Left kidney (tissue), 1 donor: ENCODE measurements at regions not wholly inside any gene's neighbourhood (a gene's known extent, or its start where the extent isn't known, plus 50 kb on each side); places are given as distances from the start of the nearest gene placed in this dataset.

Experiments used
- DNase-seq: peaks from one replicate; pipeline ENCODE4 v3.0.0-alpha.2; 2013

DNA sequence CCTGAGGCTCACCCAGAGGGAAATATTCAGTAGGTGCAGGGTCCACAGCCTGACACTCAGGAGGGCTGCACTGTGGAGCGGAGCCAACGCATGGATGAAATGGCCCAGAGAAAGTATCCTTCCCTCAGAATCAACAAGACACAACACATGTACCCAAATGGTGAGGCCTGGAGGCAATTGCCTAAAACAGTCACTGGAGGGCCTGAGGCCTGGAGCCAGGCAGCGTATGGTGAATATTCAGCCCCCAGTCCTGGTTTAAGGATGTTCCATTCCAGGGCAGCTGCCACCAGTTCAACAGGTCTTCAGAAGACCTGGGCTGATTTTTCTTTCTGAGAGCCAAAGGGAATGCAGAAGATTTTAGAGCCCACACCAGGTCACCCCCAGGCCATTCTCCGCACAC is 264.8 kb downstream of the INSC start:
- no peak for DNase-seq

DNA sequence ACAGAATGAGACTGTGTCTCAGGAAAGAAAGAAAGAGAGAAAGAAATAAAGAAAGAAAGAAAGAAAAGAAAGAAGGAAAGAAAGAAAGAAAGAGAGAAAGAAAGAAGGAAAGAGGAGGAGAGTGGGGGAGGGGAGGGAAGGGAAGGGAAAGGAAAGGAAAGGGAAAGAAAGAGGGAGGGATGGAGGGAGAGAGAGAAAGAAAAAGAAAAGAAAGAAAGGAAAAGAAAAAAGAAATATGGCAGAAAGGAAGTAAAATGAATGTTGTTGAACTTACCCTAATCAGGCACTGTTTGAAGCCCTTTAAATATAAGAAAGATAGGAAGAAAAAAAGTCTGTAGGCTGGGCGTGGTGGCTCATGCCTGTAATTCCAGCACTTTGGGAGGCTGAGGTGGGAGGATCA is 276.1 kb downstream of the INSC start:
- DNase-seq = no peak

DNA sequence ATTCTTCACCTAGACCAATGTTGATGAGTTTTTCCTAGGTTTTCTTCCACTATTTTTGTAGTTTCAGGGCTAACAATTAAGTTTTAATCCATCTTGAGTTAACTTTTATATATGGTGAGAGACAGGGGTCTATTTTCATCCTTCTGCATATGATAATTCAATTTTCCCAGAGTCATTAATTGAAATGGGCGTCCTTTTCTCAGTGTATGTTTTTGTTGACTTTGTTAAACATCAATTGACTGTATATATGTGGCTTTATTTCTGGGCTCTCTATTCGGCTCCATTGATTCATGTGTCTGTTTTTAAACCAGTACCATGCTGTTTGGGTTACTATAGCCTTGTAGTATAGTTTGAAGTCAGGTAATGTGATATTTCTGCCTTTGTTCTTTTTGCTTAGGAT is 282.1 kb downstream of the INSC start:
- DNase-seq = no peak

DNA sequence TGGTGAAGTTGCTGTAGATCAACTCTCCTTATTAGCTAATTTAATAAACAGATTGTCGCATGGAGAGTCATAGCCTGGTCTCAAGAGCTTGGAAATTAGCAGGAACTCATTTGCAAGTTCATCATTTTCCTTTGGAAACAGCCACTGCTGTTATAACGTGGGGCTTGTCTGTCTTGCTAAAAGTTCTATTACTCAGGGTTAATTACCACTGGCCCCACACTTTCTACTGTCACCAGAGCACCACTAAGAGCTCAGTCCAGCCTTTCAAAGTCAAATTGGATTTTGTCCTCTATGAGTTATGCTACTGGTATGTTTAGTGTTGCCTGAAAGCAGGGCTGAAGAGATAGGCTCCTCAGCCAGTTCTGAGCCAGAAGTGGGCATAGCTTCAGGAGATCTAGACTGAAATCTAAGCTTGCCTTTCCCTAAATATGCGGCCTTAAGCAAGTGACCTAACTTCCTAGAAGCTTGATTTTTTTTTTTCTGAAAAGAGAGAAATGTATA is 292.2 kb downstream of the INSC start:
- DNase-seq = no peak

DNA sequence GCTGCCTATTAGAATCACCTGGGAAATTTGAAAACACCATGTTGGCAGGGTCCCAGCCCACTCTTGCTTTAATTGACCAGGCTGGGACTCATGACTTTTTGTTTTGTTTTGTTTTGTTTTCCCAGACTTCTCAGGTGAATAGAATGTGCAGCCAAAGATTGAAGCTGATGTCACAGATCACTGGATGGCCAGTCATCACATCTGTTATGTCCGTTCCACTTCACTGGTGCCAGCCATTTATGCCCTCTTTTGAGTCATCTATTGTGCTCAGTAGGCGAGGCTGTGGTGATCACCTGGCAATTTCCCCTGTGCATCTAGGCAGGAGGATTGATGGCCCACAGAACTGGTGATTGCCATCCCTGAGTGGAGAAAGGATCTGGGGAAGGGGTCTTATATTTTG is 297.3 kb downstream of the INSC start:
- no peak for DNase-seq

DNA sequence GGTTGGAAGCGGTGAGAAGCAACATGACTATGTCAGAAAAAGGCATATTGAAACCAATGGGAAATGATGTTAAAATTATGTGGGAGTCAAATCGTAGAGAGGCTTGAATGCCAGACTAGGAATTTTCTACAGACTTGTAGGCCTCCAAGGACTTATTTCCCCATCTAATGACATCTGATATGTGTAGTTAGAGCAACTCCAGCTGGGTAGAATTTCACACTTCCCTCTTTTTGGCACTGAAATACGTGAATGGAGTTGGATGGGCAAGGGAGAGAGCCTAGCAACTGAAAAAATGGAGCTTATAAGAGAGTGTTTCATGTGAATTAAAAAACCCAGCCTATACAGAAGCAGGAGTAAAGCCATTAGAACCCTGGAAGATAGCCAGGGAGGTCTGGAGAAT is 304.2 kb downstream of the INSC start:
- no peak for DNase-seq

DNA sequence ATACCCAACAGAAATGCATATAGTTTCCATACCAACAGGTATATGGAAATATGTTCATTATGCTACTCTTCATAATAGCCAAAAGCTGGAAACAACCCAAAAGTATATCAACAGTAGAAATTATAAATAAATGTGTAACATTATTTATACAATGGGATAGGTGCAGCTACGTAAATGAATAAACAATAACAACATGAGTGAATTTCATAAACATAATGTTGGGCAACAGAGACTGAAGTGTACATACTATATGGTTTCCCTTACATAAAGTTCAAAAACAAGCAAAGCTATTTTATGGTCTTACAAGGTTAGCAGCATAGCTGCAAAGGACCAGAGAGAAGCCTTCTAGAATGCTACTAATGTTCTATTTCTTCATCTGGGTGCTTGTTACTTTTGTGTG is 305.0 kb downstream of the INSC start:
- DNase-seq = no peak

DNA sequence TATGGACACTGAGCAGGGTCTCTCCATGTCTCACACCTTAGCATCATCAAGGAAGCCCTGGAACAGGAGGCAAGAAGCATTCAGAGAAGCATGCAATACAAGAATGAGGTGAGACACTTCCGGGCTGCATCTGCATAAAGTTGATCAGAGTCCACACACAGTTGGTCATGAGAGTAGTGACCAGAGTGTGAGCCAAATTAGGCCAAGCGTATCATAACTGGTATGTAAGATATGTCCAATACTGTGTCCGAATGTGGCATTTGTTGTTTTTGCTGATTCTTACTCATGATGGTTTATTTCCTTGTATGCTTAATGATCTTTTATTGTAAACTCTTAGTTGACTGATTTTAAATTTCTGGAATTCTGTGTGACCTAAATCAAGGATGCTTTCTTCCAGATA is 315.7 kb downstream of the INSC start:
- no peak for DNase-seq

DNA sequence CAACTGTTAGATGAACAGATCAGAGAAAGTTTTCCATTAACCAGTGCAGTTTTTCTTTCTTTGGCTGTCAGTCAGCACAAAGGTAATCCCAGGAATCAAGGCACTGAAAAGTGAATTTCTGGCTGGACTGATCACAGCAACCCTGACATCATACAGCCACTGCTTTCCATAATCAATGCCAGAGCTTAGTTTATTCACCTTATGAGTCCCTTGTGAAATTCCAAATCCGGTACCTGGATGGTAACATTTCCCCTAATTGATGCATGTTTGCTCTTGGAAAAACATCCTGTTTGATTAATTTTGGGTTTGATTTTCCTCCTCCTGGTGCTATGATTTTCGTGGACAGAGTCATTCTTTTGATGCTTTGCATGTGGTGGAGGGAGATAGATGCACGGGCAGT is 319.8 kb downstream of the INSC start:
- no peak for DNase-seq

DNA sequence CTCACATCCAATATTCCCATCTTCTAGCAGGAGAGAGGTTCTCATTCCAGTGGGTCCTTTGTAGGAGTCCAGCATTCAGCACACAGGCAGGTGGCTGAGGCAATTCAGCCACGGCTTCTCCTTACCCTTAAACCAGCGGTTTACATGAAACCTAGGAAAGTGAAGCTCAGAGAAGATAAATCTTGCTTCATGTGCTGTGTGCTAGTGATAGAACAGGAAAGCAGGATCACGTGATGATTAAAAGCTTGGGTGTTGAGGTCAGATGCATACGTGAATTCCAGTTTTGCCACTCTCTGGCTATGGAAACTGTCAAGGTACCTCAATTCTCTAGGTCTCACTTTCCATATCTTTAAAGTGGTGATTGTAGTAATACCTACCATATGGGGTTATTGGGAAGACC is 331.6 kb downstream of the INSC start:
- no peak for DNase-seq

DNA sequence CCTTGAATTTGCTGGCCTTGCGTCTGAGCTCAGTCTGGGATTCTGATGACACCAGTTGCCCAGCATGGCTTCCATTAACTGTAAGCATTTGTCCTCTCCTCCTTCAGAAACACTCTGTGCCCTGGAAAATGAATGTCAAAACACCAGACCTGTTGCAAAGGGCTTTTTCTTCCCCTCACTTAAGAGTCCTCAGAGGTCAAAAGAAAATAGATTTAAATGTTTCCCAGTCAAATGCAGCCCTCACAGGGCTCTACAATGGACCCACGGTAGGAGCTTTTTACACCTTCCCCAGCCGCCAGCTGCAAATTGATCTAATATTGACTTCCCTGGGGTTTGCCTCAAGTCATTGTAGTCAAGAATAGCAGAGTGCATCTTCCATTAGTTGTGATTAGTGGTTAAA is 332.2 kb downstream of the INSC start:
- no peak for DNase-seq

DNA sequence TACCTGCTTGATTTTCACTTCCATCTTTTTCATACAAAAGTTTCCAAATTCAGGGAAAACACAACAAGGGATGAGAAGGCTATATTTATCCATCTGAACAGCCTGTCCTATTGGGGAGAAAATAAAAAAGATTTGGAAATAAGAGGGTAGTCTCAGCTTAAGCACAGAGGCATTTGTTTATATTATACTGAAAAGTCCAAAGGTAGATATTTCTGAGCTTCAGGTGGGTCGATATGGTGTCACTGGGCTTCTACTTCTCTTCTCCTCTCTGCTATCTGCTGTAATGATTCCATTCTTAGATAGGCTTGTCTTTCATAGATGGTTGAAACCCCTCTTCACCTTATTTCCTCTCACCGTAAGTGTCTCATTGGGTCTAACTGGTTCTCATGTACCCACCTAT is 337.0 kb downstream of the INSC start:
- DNase-seq = no peak

DNA sequence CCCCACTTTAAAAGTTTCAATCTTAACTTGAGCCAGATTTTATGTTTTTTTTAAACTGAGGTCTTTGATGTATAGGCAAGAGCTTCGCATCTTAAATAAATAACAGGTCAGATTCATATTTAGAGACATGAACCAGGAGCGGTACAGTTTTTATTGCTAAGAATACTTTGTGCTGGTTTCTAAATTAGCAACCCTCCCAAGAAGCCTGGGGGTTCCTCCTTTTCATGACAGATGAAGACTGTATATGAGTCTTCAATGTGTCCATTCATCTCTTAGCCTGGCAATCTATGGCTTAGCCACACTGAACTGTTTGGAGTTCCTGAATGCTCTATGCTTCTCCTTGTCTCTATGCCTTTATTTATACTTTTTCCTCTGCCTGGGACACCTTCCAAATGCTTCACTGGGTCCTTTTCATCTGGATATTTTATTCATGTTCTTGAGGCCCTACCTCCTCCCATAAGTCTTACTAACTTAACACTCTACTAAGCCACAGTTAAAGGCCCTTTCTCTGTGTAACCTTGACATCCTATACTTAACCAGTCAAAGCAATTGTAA is 338.6 kb downstream of the INSC start:
- DNase-seq = no peak

DNA sequence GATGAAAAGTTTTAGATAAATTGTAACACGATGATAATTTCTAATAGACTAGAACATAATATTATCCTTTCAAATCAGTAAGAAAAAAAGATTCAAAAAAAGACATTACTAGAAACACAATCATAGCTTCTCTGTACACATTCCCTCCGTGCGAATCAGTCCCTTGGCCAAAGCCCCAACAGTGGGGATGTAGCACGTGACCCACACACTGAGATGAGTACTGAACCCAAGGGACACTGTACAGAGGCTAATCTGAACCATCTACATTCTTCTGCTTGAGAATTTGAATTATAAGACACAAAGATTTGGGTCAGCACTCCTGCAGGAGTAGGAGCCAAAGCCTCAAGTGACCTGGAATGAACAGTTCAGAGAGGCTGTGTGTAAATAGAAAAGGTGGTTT is 353.7 kb downstream of the INSC start:
- DNase-seq = no peak

DNA sequence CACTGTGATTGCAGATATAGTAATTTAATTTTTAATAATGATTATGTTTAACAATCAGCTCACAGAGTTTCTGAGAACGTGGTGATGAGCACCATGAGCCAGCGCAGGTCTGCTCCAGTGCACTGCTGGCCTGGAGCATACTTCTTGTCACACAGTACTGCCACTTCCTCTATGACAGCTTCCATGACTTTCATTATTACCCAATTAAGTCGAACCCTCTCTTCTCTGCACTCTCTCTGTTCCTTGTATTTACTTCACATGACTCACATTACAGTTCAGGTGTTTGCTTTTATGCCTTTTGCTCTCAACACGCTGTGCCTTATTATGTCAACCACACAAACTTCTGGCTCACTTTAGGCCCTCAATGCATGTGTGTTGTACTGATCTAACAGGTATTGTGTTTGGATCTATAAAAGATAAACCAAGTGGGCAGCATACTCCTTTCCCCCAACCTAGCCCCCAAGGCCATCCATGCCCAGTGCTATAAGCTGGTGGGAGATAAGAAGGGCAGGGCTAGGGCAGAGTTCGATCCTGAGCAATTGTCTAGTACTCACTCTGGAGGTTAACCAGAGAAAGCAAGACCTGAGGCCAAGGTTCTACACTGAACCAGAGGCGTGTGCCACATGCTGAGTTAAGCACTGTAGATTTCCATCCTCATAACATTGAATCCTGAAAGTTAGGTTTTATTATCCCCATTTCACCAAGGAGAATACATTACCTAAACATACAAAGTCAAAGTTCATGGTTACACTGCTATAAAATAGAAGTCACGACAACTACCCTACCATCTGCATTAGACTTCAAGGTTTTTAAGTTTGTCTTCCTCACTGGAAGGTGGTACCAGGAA is 356.5 kb downstream of the INSC start:
- DNase-seq = no peak

DNA sequence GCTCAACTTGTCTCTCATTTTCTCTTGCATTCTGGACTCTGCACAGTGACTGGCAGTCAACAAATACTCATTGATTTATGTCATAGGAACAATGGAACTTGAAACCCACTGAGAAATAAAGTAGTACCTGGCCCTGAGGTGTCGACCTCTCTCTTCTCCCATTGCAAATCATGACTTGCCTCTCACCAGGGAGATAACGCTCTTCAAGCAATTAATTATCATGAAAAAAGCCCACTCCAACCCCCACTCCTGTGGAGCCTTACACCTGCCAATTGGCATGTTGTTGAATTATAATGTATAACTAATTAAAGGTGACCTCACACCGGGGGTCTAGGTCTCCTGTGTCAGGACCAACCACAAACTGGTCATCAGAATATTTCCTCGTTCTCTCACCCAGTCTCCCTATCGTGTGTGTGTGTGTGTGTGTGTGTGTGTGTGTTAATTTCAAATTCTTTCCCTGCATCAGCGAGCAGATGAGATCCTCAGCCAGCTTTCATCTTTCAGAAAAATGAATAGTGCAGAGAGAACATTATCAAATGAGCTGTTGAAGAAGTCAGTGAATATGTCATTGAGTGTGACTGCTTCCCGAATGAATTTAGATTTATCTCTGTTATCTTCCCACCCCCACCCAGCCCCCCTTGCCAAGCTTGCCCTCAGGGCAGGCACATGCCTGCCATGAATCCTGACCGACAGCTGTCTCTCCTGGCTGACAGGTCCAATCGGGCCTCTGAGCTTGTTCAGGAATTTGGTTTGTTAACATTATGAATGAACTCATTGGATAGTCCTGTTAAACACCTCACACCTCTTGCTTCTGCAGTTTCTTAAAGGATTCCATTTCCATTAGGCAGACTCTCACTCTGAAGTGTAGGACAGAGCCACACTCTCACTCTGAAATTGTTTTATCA is 357.4 kb downstream of the INSC start:
- DNase-seq = no peak

DNA sequence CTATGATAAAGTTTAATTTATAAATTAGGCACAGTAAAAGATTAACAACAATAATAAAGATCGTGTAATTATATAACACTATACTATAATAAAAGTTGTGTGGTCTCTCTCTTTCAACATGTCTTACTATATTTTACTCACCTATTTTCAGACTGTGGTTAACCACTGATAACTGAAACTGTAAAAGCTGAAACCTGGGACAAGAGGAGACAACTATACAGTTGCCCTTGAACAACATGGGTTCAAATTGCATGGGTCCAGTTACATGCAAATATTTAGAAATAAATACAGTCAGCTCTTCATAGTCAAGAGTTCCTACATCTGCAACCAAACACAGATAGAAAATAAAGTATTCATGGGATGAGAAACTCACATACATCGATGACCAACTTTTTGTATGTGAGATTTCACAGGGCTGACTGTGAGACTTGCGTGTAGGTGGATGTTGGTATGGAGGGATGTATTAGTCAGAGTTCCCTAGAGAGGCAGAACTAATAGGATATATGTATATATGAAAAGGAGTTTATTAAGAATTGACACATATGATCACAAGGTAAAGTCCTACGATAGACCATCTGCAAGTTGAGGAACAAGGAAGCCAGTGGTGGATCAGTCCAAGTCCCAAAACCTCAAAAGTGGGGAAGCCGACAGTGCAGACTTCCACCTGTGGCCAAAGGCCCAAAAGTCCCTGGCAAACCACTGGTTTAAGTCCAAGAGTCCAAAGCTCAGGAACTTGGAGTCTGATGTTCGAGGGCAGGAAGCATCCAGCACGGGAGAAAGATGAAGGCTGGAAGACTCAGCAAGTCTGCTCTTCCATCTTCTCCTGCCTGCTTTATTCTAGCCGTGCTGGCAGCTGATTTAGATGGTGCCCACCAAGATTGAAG is 359.5 kb downstream of the INSC start:
- no peak for DNase-seq

DNA sequence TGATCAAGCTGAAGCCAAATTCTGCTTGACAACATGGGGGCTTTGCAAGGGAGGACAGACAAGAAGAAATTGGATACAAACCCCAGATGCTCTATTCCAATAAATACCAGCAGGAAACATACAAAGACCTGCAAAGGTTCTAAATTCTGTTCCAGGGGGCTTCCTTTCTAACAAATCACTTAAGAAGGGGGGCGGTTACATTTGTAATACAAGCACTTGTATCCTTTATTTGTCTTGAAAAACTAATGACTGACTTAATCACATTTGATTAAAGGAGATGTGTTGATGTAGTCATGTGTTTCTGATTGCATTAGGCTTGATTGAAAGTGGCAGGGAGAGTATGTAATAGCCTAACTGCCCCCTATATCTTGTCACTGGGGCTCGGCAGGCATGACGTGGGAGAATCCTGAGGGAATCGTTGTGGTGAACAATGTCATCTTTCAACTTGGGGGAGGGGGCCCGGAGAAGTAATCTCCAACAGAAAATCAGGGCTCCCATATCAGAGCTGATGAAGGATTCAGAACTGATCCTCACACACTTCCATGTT is 361.7 kb downstream of the INSC start:
- no peak for DNase-seq

DNA sequence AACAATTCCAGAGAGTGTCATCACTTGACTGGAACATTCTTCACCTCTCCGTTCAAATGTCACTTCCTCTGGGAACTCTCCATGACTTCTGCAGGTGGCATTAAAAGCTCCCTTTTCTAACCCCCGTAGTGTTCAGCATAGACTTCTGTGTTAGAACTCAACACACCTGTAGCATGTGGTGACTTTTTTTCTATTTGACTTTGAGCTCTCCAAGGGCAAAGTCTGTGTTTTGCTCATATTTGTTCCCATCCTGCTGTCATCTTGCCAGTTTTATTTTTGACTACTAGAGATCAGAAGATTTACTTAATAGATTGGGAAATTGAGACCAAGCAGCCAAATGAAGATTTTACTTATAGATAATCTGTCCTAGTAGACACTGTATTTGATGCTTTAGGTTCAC is 367.1 kb downstream of the INSC start:
- DNase-seq = no peak

DNA sequence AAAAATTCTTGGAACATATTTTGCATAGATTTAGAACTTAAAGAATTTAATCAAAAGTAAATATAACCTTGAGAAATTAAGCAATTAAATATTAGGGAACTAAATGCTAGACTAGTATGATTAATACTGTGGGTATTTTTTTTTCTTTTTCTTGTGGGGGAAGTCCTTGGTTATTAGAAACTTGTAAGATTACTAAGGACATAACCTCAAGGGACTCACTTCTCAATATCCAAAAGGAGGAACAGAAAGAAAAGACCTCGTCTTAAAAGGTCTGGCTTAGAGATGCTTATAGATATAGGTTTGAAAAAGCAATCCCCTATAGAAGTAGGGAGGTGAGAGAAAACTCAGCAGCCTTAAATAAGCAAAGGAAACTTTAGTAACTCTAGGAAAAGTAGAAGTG is 368.5 kb downstream of the INSC start:
- no peak for DNase-seq

DNA sequence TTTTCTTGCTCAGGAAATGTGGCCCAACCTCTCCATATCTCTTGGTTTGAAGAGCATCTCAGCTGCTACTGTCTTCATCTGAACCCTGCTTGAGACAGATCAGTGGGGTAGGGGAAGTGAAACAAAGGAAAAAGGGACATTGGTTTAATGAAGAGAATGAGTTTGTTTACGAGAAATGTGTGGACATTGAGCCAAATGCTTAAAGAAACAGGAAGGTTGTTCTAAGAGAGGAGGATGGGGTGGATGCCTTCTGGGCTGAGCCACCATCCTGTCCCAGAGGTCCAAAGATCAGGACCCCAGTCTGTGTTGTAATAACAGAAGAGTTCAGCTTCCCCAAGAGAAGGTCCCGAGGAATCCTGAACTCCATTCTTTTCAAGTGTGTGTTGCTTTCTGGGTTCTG is 369.7 kb downstream of the INSC start:
- DNase-seq = no peak

DNA sequence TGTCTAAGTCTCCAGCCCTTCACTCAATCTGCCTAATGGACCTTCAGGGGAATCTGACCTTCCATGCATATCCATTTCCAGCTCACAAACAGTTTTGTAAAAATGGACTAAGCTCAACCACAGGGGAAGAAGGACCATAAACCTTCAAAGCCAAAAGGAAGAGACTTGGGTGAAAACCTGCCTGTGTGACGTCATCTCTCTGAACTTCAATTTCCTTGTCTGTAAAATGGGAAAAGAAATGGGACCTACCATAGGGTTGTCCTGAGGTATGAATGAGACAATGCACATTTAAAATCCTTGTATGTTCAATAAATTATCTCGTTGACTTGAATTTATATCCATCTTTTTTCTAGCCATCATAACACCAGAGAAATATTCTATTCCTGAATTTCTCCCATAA is 370.7 kb downstream of the INSC start:
- DNase-seq = no peak
